H9 (cell line): ENCODE measurements at regions not wholly inside any gene's neighbourhood (a gene's known extent, or its start where the extent isn't known, plus 50 kb on each side); places are given as distances from the start of the nearest gene placed in this dataset.

ENCODE experiments used
- DNase-seq: peaks from one replicate; pipeline ENCODE4 v3.0.0-alpha.2; 2017
- H2AFZ ChIP-seq: one replicate; pipeline ENCODE4 v1.6.1; 2013; ENCODE audit warnings: mild to moderate bottlenecking, low read length, control low read depth, moderate library complexity
- H2AK5ac ChIP-seq: 2 replicates; pipeline ENCODE4 v1.6.1; 2013; ENCODE audit warnings: low read length, control low read depth, mixed read lengths; ENCODE audit not compliant: insufficient read length
- H2BK120ac ChIP-seq: one replicate; pipeline ENCODE4 v1.6.1; 2013; ENCODE audit warnings: low read depth, mild to moderate bottlenecking, low read length, control low read depth, inconsistent platforms; ENCODE audit not compliant: poor library complexity, severe bottlenecking
- H2BK12ac ChIP-seq: 2 replicates; pipeline ENCODE4 v1.6.1; 2013; ENCODE audit warnings: low read length, control low read depth, mixed read lengths, low read depth; ENCODE audit not compliant: insufficient read length
- H2BK15ac ChIP-seq: 2 replicates; pipeline ENCODE4 v1.6.1; 2013; ENCODE audit warnings: low read depth, low read length, control low read depth
- H2BK20ac ChIP-seq: one replicate; pipeline ENCODE4 v1.6.1; 2013; ENCODE audit warnings: low read depth, mild to moderate bottlenecking, low read length, control low read depth, inconsistent platforms; ENCODE audit not compliant: poor library complexity, severe bottlenecking
- H2BK5ac ChIP-seq: 2 replicates; pipeline ENCODE4 v1.6.1; 2013; ENCODE audit warnings: low read length, control low read depth, mixed read lengths; ENCODE audit not compliant: insufficient read length
- H3K14ac ChIP-seq: 2 replicates; pipeline ENCODE4 v1.6.1; 2013; ENCODE audit warnings: low read length, control low read depth; ENCODE audit not compliant: insufficient read depth
- H3K18ac ChIP-seq: 2 replicates; pipeline ENCODE4 v1.6.1; 2013; ENCODE audit warnings: low read depth, mild to moderate bottlenecking, mixed read lengths, low read length, control low read depth; ENCODE audit not compliant: insufficient read length
- H3K23ac ChIP-seq: 2 replicates; pipeline ENCODE4 v1.6.1; 2013; ENCODE audit warnings: low read length, control low read depth, mixed read lengths, low read depth; ENCODE audit not compliant: insufficient read length
- H3K23me2 ChIP-seq: 2 replicates; pipeline ENCODE4 v1.6.1; 2013; ENCODE audit warnings: low read depth, mild to moderate bottlenecking, mixed read lengths, low read length, control low read depth; ENCODE audit not compliant: insufficient read length, poor library complexity, severe bottlenecking
- H3K27ac ChIP-seq: 2 replicates; pipeline ENCODE4 v1.5.1; 2013; ENCODE audit warnings: low read length, control low read depth, mixed read lengths, low read depth; ENCODE audit not compliant: insufficient read length
- H3K27me3 ChIP-seq: 2 replicates; pipeline ENCODE4 v1.6.1; 2013; ENCODE audit warnings: low read length, control low read depth, inconsistent platforms; ENCODE audit not compliant: insufficient read depth
- H3K4ac ChIP-seq: 2 replicates; pipeline ENCODE4 v1.6.1; 2013; ENCODE audit warnings: low read depth, mild to moderate bottlenecking, control low read depth, inconsistent platforms, low read length, moderate library complexity
- H3K4me1 ChIP-seq: 2 replicates; pipeline ENCODE4 v1.6.1; 2013; ENCODE audit warnings: low read length, control low read depth, inconsistent platforms; ENCODE audit not compliant: insufficient read depth
- H3K4me2 ChIP-seq: 2 replicates; pipeline ENCODE4 v1.6.1; 2013; ENCODE audit warnings: low read length, control low read depth, mixed read lengths; ENCODE audit not compliant: insufficient read length, insufficient read depth
- H3K56ac ChIP-seq: 2 replicates; pipeline ENCODE4 v1.6.1; 2013; ENCODE audit warnings: low read depth, mild to moderate bottlenecking, mixed read lengths, low read length, control low read depth; ENCODE audit not compliant: insufficient read length
- H3K79me1 ChIP-seq: 2 replicates; pipeline ENCODE4 v1.6.1; 2013; ENCODE audit warnings: low read depth, mild to moderate bottlenecking, moderate library complexity, low read length, control low read depth, inconsistent platforms; ENCODE audit not compliant: insufficient read depth, poor library complexity, severe bottlenecking
- H3K79me2 ChIP-seq: 2 replicates; pipeline ENCODE4 v1.6.1; 2013; ENCODE audit warnings: low read length, control low read depth, inconsistent platforms; ENCODE audit not compliant: insufficient read depth
- H3K9ac ChIP-seq: 2 replicates; pipeline ENCODE4 v1.6.1; 2013; ENCODE audit warnings: low read length, control low read depth, mixed read lengths; ENCODE audit not compliant: insufficient read length; ENCODE audit errors: extremely low read depth
- H3K9me3 ChIP-seq: one replicate; pipeline ENCODE4 v1.6.1; 2013; ENCODE audit warnings: low read depth, low read length, inconsistent platforms; ENCODE audit not compliant: control insufficient read depth
- H3T11ph ChIP-seq: one replicate; pipeline ENCODE4 v1.6.1; 2013; ENCODE audit warnings: mild to moderate bottlenecking, low read length, control low read depth, inconsistent platforms
- H4K20me1 ChIP-seq: one replicate; pipeline ENCODE4 v1.6.1; 2013; ENCODE audit not compliant: control insufficient read depth, insufficient read length, insufficient read depth
- H4K5ac ChIP-seq: 2 replicates; pipeline ENCODE4 v1.6.1; 2013; ENCODE audit warnings: low read depth, mild to moderate bottlenecking, mixed read lengths, low read length, control low read depth; ENCODE audit not compliant: insufficient read length
- H4K8ac ChIP-seq: replicated peaks from 2 replicates; pipeline ENCODE4 v1.6.1; 2013; ENCODE audit warnings: low read length, control low read depth, mixed read lengths, low read depth; ENCODE audit not compliant: insufficient read length
- H4K91ac ChIP-seq: 2 replicates; pipeline ENCODE4 v1.6.1; 2013; ENCODE audit warnings: low read depth, mild to moderate bottlenecking, moderate library complexity, mixed read lengths, low read length, control low read depth; ENCODE audit not compliant: insufficient read length
- H3K27ac Mint-ChIP-seq, 3 experiments: 2 replicates in 2 of 3; 3 replicates in 1 of 3; pipeline ENCODE4 v1.8.0; 2020 to 2021; ENCODE audit warnings: mixed read lengths in 3 of 3, mild to moderate bottlenecking in 1 of 3, moderate library complexity in 1 of 3
- H3K27me3 Mint-ChIP-seq: 2 replicates; pipeline ENCODE4 v1.8.0; 2021; ENCODE audit warnings: low read depth, mild to moderate bottlenecking, moderate library complexity, mixed read lengths
- H3K36me3 Mint-ChIP-seq, 3 experiments: 2 replicates in 2 of 3; 3 replicates in 1 of 3; pipeline ENCODE4 v1.8.0; 2020 to 2021; ENCODE audit warnings: low read depth in 3 of 3, mixed read lengths in 3 of 3; ENCODE audit not compliant: insufficient read depth in 1 of 3
- H3K4me1 Mint-ChIP-seq, 2 experiments: 2 replicates each; pipeline ENCODE4 v1.8.0; 2020; ENCODE audit warnings: mixed read lengths in 2 of 2
- H3K4me3 Mint-ChIP-seq, 2 experiments: 2 replicates in 1 of 2; 3 replicates in 1 of 2; pipeline ENCODE4 v1.8.0; 2020 to 2021; ENCODE audit warnings: mild to moderate bottlenecking in 2 of 2, mixed read lengths in 2 of 2, moderate library complexity in 1 of 2
- H3K9me3 Mint-ChIP-seq, 2 experiments: 2 replicates in 1 of 2; 3 replicates in 1 of 2; pipeline ENCODE4 v1.8.0; 2020; ENCODE audit warnings: mild to moderate bottlenecking in 2 of 2, mixed read lengths in 2 of 2, moderate library complexity in 1 of 2
- CTCF ChIP-seq: fragments of 200-600 bp; sonication (generic); conservative IDR thresholded peaks from 3 replicates; pipeline ENCODE4 v1.8.0; 2021; ENCODE audit warnings: antibody characterized with exemption, mild to moderate bottlenecking
- WGBS: extraction: QIAGEN DNeasy Blood & Tissue Kit; methylation state at CpG from one replicate; pipeline ENCODE4 v1.1.7; 2013; ENCODE audit warnings: missing lambda C conversion rate, low lambda C conversion rate, mixed read lengths; ENCODE audit not compliant: insufficient read length; ENCODE audit errors: extremely low coverage; 5-methylcytosine and 5-hydroxymethylcytosine counted together

GRCh38 chrX:34770511-34770910, 113.4 kb upstream of the TMEM47 start:
- H3K4me2 ChIP-seq: no peak overlapping the region
- no peak for TF ChIP-seq CTCF
- H4K5ac ChIP-seq: no peak overlapping the region
- no peak overlapping the region for H4K8ac ChIP-seq
- no peak overlapping the region for H2BK120ac ChIP-seq
- H3K27ac ChIP-seq: no peak overlapping the region
- no peak overlapping the region for H2BK20ac ChIP-seq
- Mint-ChIP-seq H3K27ac (no peak overlapping the region), H3K27me3 (no peaks in the 10 kb centered on the region), H3K4me1 (peaks cover 17 to 18% of the 10 kb centered on the region in 2 experiments), H3K4me3 (no peak overlapping the region), H3K36me3 (peaks cover 0 to 11% (median 5%) of the 10 kb centered on the region in 3 experiments; a peak in 5 of 7 replicates), H3K9me3 (peaks cover 14 to 45% of the 10 kb centered on the region in 2 experiments)
- H3K14ac ChIP-seq: no peak overlapping the region
- H3K23ac ChIP-seq: no peak overlapping the region
- no peak overlapping the region for H3K56ac ChIP-seq
- WGBS: no CpG with 5 or more reads among the region's 1 CpG
- no peak overlapping the region for H4K91ac ChIP-seq
- H3K4me1 ChIP-seq: peaks cover 4% of the 10 kb centered on the region; the same call in 1 of the 2 replicates
- H2AK5ac ChIP-seq: no peak overlapping the region
- H3K79me2 ChIP-seq: no peaks in the 10 kb centered on the region
- no peak for DNase-seq
- no peaks in the 10 kb centered on the region for H3K23me2 ChIP-seq
- H2AFZ ChIP-seq: no peak overlapping the region
- H2BK15ac ChIP-seq: no peak overlapping the region
- H2BK5ac ChIP-seq: no peak overlapping the region
- no peaks in the 10 kb centered on the region for H3K79me1 ChIP-seq
- H3K9me3 ChIP-seq: no peaks in the 10 kb centered on the region
- H3T11ph ChIP-seq: no peak overlapping the region
- H3K18ac ChIP-seq: no peak overlapping the region
- H2BK12ac ChIP-seq: no peak overlapping the region
- no peak overlapping the region for H3K4ac ChIP-seq
- no peak overlapping the region for H3K9ac ChIP-seq
- no peaks in the 10 kb centered on the region for H3K27me3 ChIP-seq
- H4K20me1 ChIP-seq: no peaks in the 10 kb centered on the region
